RKO (cell line): ENCODE measurements at regions not wholly inside any gene's neighbourhood (a gene's known extent, or its start where the extent isn't known, plus 50 kb on each side); places are given as distances from the start of the nearest gene placed in this dataset.
A peak's percentile ranks its signal among the peaks of the same experiment; 100 is the strongest.
"Not testable (repeated sequence)": the region's sequence is repeated elsewhere in the genome, so short reads cannot be mapped to it uniquely, and the experiment has no call there.

Experiments
- DNase-seq: peaks from one replicate; pipeline ENCODE4 v3.0.0-alpha.2; 2016; ENCODE audit warnings: low spot score

GRCh38 chr1:86633306-86633838, 71.0 kb upstream of the SH3GLB1 start:
- DNase-seq, result not testable (repeated sequence)

- no peak for DNase-seq
Observed at GRCh38 chr1:86633921-86634320, 70.5 kb upstream of the SH3GLB1 start.

GRCh38 chr1:86636898-86637297, 67.5 kb upstream of the SH3GLB1 start:
- DNase-seq, result no peak

GRCh38 chr1:86640161-86640670, 64.2 kb upstream of the SH3GLB1 start:
- DNase-seq, result no peak

GRCh38 chr1:86641318-86641717, 63.1 kb upstream of the SH3GLB1 start:
- DNase-seq, result no peak

GRCh38 chr1:86644655-86645054, 59.7 kb upstream of the SH3GLB1 start:
- DNase-seq, result not testable (repeated sequence)

- DNase-seq, result no peak
Observed at GRCh38 chr1:86645851-86646250, 58.5 kb upstream of the SH3GLB1 start.

- DNase-seq, result no peak
Observed at GRCh38 chr1:86646256-86646655, 58.1 kb upstream of the SH3GLB1 start.

- DNase-seq, result peak; percentile 91
Observed at GRCh38 chr1:86648255-86648654, 56.1 kb upstream of the SH3GLB1 start.

- no peak for DNase-seq
Observed at GRCh38 chr1:86649618-86650017, 54.8 kb upstream of the SH3GLB1 start.

GRCh38 chr1:86650065-86650464, 54.3 kb upstream of the SH3GLB1 start:
- no peak for DNase-seq
